ENCODE measurements at regions not wholly inside any gene's neighbourhood (a gene's known extent, or its start where the extent isn't known, plus 50 kb on each side); places are given as distances from the start of the nearest gene placed in this dataset.
A peak's percentile ranks its signal among the peaks of the same experiment; 100 is the strongest.
"Not testable (repeated sequence)": the region's sequence is repeated elsewhere in the genome, so short reads cannot be mapped to it uniquely, and the experiment has no call there.

DNA sequence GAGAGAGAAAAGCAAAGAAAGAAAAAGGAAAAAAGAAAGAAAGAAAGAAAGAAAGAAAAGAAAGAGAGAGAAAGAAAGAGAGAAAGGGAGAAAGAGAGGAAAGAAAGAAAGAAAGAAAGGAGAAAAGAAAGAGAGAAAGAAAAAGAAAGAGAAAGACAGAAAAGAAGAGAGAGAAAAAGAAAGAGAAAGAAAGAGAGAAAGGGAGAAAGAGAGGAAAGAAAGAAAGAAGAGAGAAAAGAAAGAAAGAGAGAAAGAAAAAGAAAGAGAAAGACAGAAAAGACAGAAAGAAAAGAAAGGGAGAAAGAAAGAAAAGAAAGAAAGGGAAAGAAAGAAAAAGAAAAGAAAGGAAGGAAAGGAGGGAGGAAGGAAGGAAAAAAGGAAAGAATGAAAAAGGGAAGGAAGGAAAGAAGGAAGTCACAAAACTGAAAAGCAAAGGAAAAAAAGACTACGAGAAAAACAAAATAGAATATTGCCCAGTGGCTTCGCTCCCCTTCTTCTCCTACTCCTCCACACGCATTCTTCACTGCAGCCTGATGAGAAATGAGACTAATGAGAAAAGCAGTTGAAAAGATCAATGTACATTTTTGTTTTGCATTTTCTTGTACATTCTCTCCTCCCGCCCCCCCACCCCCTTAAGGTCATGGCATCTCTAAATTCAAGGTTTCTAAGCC, 170.0 kb downstream of the SOD2 start:
- DNase-seq, result no peak

DNA sequence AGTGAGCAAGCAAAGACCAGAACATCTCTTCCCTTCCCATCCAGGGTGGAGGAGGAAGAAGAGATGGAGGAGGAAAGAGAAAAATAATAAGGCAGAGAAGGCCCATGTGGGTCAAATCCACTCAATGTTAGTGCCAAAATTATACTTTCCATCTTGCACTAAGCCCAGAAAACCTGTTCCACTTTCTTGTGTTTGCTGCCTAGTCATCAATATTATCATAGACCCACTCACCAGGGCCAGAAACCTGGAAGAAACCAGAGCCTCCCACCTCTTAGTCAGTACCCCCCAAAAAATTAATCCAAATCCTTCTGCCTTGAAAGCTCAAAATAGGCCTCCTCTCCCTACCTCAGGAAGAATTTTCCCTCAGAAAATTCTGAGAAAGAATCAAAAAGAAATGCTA, 171.1 kb downstream of the SOD2 start:
- DNase-seq, result no peak

GRCh38 chr6:159520002-159520401, 173.0 kb downstream of the SOD2 start:
- DNase-seq, result no peak

DNA sequence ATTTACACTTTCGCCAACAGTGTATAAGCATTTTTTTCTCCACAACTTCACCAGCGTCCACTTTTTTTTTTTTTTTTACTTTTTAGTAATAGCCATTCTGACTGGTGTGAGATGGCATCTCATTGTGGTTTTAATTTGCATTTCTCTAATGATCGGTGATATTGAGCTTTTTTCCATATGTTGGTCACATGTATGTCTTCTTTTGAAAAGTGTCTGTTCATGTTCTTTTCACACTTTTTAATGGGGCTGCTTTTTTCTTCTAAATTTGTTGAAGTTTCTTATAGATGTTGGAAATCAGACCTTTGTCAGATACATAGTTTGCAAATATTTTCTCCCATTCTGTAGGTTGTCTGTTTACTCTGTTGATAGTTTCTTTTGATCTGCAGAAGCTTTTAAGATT, 177.2 kb downstream of the SOD2 start:
- DNase-seq, result not testable (repeated sequence)

DNA sequence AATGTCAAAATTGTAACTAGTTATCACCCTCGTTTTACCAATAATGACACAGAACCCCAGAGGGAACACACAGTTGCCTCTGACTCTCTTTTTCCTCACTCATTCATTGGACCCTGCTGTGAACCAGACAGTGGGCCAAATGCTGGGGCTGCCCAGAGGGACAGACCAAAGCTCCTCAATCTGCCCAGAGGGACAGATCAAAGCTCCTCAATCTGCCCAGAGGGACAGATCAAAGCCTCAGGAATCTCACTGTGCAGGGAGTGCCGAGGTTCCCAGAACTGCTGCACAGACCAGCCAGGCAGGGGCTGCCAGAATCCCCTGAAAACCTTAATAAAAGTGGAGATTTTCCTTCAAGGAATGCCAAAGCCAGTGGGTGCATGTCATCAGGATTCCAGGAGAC, 179.1 kb downstream of the SOD2 start:
- no peak for DNase-seq

- DNase-seq, result no peak
Observed at GRCh38 chr6:159513074-159513720, 179.8 kb downstream of the SOD2 start.

GRCh38 chr6:159512571-159512970, 180.5 kb downstream of the SOD2 start:
- no peak for DNase-seq

GRCh38 chr6:159512104-159512503, 180.9 kb downstream of the SOD2 start:
- DNase-seq, result no peak

GRCh38 chr6:159510141-159510540, 182.9 kb downstream of the SOD2 start:
- no peak for DNase-seq

GRCh38 chr6:159508931-159509330, 184.1 kb downstream of the SOD2 start:
- no peak for DNase-seq

DNA sequence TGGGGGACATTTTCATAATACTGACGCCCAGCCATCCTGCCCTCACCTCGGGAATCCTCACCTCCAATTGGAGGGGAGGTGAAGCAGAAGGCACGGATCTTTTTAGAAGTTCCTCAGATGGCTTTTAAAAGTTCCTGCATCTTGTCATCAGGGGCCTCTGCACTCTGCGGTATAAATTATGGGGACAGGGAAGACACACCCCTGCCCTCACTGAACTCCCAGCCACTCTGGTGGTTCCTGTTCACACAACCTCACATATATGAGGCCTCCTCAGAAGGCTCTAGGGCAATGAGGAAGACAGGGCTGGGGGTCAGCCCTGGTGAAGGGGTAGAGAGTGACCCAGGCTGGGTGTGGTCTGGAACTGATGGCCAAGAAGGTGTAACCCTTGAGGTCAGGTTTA, 187.0 kb downstream of the SOD2 start:
- no peak for DNase-seq

GRCh38 chr6:159505140-159505922, 187.7 kb downstream of the SOD2 start:
- DNase-seq, result no peak

DNA sequence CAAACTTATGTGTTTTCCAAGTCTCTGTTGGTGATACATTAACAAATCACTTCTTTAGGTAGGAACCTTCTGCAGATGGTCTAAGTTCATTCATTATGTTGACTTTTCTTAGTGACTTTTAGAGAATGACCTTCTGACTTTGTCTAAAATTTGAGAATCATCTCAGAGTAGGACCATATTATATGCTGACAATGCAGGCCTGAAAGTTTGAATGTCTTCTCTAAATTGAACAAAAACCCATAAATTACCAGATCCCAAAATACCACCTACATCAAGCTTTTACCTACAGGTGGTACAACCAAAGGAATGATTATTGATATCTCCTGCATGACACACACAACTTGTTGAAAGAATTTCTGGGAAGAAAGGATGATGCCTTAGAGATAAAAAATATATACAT, 191.5 kb downstream of the SOD2 start:
- DNase-seq, result no peak

DNA sequence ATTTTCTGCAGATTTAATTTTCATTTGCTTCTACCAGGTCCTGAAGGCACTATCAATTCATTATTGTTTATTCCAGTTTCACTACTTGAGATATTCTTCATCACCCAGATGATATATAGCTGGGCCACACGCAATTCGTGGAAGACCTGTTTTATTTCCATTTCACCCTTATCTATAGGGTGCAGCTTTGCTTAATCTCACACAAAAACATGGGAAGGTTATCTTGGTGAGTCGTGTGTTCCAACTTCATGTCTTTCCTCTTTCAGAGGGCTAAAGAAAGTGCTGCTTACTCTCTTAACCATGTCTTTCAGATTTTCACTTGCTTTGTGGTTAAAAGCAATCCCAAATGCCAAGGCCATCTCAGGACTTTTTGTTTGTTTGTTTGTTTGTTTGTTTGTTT, 194.0 kb downstream of the SOD2 start:
- no peak for DNase-seq

DNA sequence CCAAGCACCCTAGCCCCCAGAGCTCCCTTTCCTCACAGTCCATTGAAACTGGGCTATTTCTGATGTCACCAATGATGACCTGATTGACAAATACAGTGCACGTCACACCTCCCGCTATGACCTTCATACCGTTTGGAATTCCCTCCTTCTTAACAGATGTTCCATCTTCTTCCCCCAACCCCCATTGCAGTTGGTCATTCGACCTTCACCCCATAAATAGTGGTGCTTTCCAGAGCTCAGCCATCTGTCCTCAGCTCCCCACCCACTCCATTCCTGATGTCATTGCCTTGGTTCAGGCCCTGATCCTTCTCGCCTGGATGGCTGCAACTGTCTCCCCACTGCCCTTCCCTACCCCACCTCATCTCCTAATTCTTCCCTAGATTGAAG, 198.5 kb downstream of the SOD2 start:
- peak in 1 of 2 donors; percentile 1 for DNase-seq

- DNase-seq, result no peak
Observed at GRCh38 chr6:159493898-159494585, 199.0 kb downstream of the SOD2 start.

- no peak for DNase-seq
Observed at GRCh38 chr6:159493231-159493897, 199.7 kb downstream of the SOD2 start.

DNA sequence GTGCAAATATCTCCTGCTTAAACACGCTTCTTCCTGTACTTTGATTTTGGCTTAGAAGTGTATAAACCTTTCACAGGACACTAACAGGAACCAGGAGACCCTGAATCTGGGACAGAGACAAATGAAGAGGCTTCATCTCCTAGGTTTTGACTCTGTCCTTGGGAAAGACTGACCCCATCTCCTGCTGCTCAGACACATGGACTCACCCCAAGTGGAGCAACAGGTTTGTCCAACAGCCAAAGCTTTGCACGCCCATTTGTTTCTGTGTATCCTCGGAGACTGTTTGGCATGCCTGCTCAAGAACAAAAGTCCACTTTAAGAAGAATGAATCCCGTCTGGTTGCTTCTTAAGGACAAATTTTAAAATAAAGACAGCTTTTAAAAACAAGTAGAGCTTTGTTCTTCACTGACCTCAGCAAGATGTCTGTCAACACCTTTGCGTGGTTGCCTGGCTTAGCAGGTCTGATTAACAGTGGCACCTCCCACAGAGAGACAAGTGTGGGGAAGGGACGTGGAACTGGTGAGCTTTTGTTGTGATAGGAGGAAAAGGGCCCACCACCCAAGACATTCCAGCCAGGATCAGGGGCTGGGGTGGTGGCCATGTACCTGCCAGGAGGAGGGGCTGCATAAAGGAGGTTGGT, 202.6 kb downstream of the SOD2 start:
- no peak for DNase-seq

GRCh38 chr6:159487636-159488035, 205.4 kb downstream of the SOD2 start:
- peak; percentile 3 to 9 for DNase-seq

- no peak for DNase-seq
Observed at GRCh38 chr6:159483259-159483658, 209.8 kb downstream of the SOD2 start.

- no peak for DNase-seq
Observed at GRCh38 chr6:159481897-159482296, 211.1 kb downstream of the SOD2 start.

GRCh38 chr6:159480471-159480870, 212.6 kb downstream of the SOD2 start:
- no peak for DNase-seq

Data from inflammatory macrophage treated with lipopolysaccharide for 1 hour (primary cell).